ENCODE measurements at regions not wholly inside any gene's neighbourhood (a gene's known extent, or its start where the extent isn't known, plus 50 kb on each side); places are given as distances from the start of the nearest gene placed in this dataset.
A peak's percentile ranks its signal among the peaks of the same experiment; 100 is the strongest.

- DNase-seq (ENCODE audit: low read depth), result peak; percentile 18
- TF ChIP-seq, protein P1, sequence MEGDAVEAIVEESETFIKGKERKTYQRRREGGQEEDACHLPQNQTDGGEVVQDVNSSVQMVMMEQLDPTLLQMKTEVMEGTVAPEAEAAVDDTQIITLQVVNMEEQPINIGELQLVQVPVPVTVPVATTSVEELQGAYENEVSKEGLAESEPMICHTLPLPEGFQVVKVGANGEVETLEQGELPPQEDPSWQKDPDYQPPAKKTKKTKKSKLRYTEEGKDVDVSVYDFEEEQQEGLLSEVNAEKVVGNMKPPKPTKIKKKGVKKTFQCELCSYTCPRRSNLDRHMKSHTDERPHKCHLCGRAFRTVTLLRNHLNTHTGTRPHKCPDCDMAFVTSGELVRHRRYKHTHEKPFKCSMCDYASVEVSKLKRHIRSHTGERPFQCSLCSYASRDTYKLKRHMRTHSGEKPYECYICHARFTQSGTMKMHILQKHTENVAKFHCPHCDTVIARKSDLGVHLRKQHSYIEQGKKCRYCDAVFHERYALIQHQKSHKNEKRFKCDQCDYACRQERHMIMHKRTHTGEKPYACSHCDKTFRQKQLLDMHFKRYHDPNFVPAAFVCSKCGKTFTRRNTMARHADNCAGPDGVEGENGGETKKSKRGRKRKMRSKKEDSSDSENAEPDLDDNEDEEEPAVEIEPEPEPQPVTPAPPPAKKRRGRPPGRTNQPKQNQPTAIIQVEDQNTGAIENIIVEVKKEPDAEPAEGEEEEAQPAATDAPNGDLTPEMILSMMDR (IDR thresholded peaks at IDR 0.05; ENCODE audit: control insufficient read depth, insufficient read depth, low read depth, low read length, missing control alignments), result no peak
- no peak overlapping the region for H3K4me3 ChIP-seq (ENCODE audit: control insufficient read depth, low read depth, low read length)
Observed at GRCh38 chr4:182015893-182016292, 227.3 kb upstream of the TENM3 start.

GRCh38 chr4:182017038-182017437, 226.2 kb upstream of the TENM3 start:
- no peak overlapping the region for H3K4me3 ChIP-seq (ENCODE audit: control insufficient read depth, low read depth, low read length)
- TF ChIP-seq, protein P1 (IDR thresholded peaks at IDR 0.05; ENCODE audit: control insufficient read depth, insufficient read depth, low read depth, low read length, missing control alignments), result no peak
- DNase-seq (ENCODE audit: low read depth), result no peak

- TF ChIP-seq, protein P1 (IDR thresholded peaks at IDR 0.05; ENCODE audit: control insufficient read depth, insufficient read depth, low read depth, low read length, missing control alignments), result no peak
- no peak overlapping the region for H3K4me3 ChIP-seq (ENCODE audit: control insufficient read depth, low read depth, low read length)
- no peak for DNase-seq (ENCODE audit: low read depth)
Observed at GRCh38 chr4:182018691-182019090, 224.5 kb upstream of the TENM3 start.

- TF ChIP-seq, protein P1 (IDR thresholded peaks at IDR 0.05; ENCODE audit: control insufficient read depth, insufficient read depth, low read depth, low read length, missing control alignments), result no peak
- DNase-seq (ENCODE audit: low read depth), result no peak
- H3K4me3 ChIP-seq (ENCODE audit: control insufficient read depth, low read depth, low read length), result no peak overlapping the region
Observed at GRCh38 chr4:182019148-182019652, 224.0 kb upstream of the TENM3 start.

DNA sequence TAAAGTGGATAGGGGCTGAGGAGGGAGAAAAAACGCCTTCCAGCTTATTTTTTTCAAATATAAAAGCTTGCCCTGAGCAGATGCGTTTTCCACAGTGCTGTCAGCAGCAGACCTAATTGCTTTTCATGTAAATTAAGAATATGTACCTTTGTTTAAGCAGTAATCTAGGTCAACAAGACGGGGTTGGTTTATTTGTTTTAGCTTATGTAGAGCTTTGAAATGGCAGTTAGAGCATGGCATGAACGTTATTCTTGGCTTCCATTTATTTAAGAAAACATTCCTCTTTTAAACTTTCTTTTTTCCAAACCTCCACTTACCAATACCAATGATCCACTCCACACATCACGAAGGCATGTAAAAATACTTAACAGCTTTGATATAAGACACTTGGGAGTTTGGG, 220.3 kb upstream of the TENM3 start:
- DNase-seq (ENCODE audit: low read depth), result no peak
- TF ChIP-seq, protein P1 (IDR thresholded peaks at IDR 0.05; ENCODE audit: control insufficient read depth, insufficient read depth, low read depth, low read length, missing control alignments), result no peak

DNA sequence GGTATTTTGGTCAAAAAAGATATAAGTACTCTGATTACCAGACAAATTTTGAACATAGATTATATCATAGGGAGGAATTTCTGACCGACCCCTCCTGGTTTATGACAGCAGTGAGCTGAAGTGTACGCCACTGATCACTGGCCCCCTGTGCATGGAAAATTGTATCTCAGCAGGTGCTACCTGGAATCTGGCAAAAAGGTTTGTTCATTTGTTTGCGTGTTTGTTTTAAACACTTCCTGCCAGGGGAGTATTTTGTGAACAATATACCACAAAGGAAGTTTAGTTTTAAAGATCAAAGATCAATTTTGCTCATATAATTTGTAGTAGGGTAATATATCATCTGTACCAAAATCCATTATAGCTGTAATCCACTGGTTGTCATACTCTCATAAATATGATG, 219.7 kb upstream of the TENM3 start:
- no peak overlapping the region for H3K4me3 ChIP-seq (ENCODE audit: control insufficient read depth, low read depth, low read length)
- TF ChIP-seq, protein P1 (IDR thresholded peaks at IDR 0.05; ENCODE audit: control insufficient read depth, insufficient read depth, low read depth, low read length, missing control alignments), result no peak
- no peak for DNase-seq (ENCODE audit: low read depth)

More for the DNA sequence above, 220.3 kb upstream of the TENM3 start:
- H3K4me3 ChIP-seq (ENCODE audit: control insufficient read depth, low read depth, low read length), result no peak overlapping the region

- TF ChIP-seq, protein P1 (IDR thresholded peaks at IDR 0.05; ENCODE audit: control insufficient read depth, insufficient read depth, low read depth, low read length, missing control alignments), result no peak
- no peak for DNase-seq (ENCODE audit: low read depth)
- no peak overlapping the region for H3K4me3 ChIP-seq (ENCODE audit: control insufficient read depth, low read depth, low read length)
Observed at GRCh38 chr4:182042945-182043344, 200.3 kb upstream of the TENM3 start.

All from AG09309 (cell line).